ENCODE measurements at regions not wholly inside any gene's neighbourhood (a gene's known extent, or its start where the extent isn't known, plus 50 kb on each side); places are given as distances from the start of the nearest gene placed in this dataset.

- no peak for DNase-seq (ENCODE audit: low read depth)
These were observed 52.3 kb upstream of the SIPA1L2 start for GRCh38 chr1:232682248-232682647.

DNA sequence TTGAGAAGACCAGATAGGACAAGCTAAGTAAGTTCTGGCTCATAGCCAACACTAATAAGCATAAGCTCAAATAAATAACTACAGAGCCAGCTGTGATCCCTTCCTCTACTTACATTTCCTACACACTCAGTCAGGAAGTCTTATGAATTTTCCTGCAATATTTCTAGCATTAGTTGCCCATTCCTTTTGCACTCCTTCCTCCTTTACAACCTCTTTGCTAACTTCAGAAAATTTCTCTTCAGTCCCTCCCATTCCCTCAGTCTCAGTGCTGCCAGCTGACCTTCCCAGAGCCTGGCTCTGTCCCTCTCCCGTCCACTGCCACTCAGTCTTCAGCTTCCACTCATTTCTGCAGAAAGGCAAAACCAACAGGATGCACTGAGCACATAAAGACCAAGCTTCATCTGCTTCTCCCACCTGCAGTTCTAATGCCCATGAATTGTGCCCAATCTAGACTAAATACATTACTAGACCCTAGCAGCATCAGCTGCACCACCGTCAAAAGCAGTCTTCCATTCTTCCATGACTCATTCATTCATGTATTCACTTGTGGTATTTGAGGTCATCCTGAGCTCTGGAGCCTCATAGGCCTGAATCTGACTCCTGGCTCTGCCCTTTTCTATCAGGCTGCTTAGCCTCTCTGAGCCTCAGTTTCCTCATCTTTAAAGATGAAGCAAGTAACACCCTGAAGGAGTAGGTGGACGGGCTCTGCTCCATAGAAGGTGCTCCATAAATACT lies 54.6 kb upstream of the SIPA1L2 start:
- peak; percentile 54 for DNase-seq (ENCODE audit: low read depth)

DNA sequence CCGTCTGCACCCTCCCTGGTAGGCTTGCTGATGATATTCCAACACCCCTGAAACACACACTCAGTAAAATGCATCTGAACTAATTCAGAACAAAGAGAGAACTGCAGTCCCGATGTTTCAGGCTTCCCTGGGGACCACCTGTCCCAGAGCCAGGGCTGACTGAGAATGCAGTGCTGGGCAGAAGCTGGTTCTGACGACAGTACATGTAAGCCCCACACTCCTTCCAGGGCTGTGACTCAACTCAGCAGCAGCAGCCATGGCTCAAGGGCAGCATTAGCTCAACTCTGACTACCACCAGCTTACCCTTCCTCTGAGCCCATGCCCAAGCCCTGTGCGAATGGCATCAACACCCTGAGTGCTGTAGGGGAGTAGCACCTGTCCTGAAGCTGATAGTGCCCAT lies 56.4 kb upstream of the SIPA1L2 start:
- no peak for DNase-seq (ENCODE audit: low read depth)

DNA sequence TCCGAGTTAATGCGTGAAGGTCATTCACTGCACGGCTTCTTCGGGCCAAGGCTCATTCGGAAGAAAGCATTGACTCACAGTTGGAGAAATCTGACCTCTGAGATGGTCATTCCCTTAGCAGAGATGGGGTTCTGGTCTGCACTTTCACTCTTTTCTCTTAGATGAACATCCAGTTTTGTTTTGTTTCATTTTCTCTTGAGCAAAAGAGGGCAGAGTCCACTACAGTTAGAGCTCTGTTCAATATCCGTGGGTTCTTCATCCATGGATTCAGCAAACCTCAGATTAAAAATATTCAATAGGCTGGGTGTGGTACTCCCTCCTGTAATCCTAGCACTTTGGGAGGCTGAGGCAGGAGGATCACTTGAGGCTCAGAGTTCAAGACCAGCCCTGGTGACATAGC lies 57.4 kb upstream of the SIPA1L2 start:
- no peak for DNase-seq (ENCODE audit: low read depth)

DNA sequence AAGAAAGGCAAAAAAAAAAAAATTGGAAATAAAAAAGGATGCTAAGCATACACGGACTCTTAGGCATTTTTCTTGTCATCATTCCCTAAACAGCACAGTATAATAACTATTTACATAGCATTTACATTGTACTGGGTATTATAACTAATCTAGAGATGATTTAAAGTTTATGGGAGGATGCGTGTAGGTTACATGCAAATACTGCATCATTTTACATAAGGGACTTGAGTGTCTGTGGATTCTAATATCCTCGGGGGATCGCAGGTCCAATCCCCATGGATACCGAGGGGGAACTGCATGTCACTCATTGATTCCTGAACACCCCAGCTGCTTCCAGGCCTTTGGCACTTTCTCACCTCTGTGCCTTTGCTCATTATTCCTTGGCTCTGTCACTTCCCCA lies 57.8 kb upstream of the SIPA1L2 start:
- DNase-seq (ENCODE audit: low read depth) = no peak

GRCh38 chr1:232688398-232688797 lies 58.5 kb upstream of the SIPA1L2 start:
- DNase-seq (ENCODE audit: low read depth) = no peak

- DNase-seq (ENCODE audit: low read depth) = no peak
These were observed 59.8 kb upstream of the SIPA1L2 start for GRCh38 chr1:232689711-232690110.

DNA sequence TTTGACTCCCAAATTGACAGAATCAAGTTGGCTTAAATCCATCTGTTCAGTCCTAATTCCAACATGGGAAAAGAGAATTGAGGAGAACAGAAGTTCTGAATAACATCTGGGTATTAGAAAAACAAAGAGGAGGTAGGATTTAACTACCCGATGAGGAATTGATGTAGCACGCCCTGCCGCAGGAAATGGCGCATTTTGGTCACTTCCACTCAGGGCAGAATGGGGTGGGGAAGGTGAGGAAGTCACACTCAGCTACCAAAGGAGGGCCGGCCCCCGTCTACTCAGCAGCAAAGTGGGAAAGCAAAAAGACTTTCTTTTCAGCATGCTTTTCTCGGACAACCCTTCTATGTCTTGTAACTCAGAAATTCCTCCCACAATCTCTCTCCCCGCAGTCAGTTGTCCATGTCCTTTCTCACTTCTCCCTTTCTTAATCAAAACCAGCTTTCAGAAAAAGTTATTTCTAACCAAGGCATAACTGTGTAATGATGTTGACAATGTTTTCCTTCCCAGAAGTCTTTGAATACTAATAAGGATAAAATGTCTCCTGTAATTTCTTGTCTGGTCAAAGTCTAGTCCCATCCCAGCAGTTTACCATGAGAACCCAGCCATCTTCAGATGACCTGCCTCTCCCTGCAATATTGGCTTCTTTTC lies 60.5 kb upstream of the SIPA1L2 start:
- no peak for DNase-seq (ENCODE audit: low read depth)

- DNase-seq (ENCODE audit: low read depth) = no peak
These were observed 64.5 kb upstream of the SIPA1L2 start for GRCh38 chr1:232694475-232694874.

DNA sequence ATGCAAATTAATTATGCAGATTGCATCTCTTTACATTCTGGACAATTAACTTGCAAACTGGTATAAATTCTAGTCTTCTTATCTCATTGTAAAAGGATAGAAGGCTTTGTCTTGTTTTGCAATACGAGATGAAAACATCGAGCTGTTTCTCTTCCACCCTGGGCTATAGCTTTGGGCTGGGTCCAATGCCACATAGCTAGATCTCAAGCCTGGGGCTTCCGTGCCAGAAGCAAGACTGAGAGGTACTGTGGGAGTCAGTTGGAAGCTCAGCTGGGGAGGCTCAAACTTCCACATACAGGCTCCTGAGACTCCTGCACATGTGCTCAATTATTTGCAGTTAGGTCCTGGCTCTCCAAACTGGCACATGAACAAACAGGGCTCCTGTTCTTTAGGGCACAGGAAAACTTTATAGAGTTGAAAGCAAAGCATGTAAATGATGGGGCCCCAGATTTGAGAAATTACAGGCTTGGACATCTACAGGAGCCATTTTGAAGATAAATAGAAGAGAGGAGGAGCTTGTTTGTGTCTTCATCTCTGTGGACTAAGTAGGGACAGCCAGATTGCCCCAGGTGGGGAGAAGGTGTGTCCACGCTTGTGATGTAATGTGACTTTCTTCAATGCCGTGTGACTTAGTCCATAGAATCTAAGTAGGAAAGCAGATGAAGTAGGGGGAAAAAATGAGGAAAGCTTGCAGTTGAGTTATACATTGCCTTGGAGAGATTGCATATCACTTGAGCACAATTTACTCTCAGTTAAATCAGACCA lies 65.9 kb upstream of the SIPA1L2 start:
- DNase-seq (ENCODE audit: low read depth) = no peak

GRCh38 chr1:232696466-232696865 lies 66.5 kb upstream of the SIPA1L2 start:
- no peak for DNase-seq (ENCODE audit: low read depth)

DNA sequence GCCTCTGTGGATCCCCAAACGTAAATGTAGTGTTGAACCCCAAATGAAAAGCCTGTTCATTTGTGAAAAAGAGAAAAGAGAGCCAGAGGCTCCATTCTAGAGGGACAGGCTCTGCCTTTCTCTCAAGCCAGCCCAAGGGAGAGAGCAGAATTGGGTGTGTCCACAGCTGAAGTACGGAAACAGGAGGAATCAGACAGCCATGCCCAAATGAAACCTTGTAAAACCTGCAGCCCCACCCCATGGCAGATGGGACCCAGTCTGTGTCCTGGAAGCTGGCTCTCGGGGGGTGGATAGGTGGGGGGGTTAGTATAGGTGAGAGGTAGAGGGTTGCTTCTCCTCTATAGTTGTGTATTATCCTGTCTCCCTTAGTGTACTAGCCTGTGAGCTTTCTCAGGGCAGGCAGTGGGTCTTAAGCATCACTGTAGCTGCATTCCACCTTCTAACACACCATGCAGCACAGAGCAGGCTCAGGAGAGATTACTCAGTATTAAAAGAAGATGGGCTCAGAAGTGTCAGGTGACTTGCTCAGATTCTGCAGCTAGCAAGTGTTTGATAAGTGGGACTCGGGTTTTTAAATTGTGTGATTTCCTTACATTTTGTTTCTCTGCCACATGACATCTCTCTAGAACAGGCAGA lies 67.4 kb upstream of the SIPA1L2 start:
- no peak for DNase-seq (ENCODE audit: low read depth)

DNA sequence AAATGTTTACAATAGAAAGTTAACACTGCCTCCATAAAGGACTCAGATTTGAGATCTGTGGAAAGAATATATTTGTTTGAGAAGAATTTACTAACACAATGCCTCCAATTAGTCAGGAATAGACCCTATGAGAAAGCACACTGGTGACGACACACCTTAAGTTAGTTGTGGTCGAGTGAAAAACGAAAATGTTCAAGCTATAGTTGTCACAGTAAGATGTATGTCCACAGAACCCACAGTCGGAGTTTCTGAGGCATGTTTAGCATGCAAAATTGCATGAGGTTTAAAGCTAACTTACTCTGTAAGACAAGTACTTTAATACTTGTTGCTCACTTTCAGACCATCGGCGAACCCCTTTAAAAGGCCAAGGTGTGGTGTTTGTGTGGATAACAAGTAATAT lies 69.9 kb upstream of the SIPA1L2 start:
- DNase-seq (ENCODE audit: low read depth) = no peak

GRCh38 chr1:232702911-232703310 lies 73.0 kb upstream of the SIPA1L2 start:
- no peak for DNase-seq (ENCODE audit: low read depth)

DNA sequence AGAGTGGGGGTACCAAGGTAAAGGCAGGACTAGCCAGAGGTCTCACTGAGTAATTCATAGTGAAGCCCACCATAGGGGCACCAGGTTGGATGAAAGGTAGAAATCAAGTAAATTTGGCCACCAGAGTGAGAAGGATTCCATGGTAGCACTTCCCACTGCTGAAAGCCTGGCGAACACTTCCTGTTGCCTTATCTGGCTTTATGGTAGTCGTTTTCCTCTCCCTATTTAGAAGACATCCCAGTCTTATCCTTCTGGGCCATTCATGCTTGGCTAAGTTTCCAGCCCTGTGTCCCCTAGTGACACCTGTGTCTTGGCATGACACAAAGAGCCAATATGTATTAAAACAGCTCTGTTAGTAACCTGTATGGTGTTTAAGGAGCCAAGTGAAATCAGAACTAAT lies 74.3 kb upstream of the SIPA1L2 start:
- DNase-seq (ENCODE audit: low read depth) = no peak

- DNase-seq (ENCODE audit: low read depth) = peak; percentile 85
These were observed 75.1 kb upstream of the SIPA1L2 start for GRCh38 chr1:232704694-232705680.

- no peak for DNase-seq (ENCODE audit: low read depth)
These were observed 76.1 kb upstream of the SIPA1L2 start for GRCh38 chr1:232705815-232706575.

DNA sequence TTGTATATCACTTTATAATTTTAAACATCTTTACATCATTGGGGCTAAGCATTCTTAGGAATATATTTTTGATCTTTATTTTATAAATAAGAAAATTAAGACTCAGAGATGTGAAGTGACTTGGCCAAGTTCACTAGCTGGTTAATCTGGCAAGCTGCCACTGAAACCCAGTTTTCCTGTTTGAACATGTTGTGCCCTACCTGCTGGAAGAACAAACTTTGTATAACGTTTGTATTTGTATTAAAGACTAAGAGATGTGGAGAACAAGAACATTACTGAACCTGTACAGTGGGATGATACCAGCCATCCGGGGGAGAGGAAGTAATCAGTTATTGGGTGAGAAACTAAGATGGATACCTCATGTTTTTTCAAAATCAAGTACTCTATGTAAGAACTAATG lies 77.2 kb upstream of the SIPA1L2 start:
- no peak for DNase-seq (ENCODE audit: low read depth)

DNA sequence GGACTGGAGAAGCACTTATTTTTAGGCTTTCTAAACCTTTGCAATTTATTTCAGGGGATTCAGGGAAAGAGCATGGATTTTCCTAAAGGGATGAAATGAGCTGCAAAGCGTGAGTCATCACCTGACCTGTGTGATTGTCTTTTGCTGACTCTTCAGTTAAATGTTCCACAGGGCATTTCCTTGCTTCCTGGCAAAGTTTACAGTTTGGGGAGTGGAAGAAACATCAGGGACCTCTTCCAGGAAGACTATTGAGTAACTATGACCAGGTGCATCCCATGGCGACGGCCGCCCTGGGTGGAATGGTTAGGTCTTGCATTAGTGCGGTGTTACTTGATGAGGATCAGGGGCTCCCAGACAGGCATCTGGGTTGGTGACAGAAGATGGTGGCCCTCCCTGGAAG lies 79.5 kb upstream of the SIPA1L2 start:
- peak; percentile 27 for DNase-seq (ENCODE audit: low read depth)

GRCh38 chr1:232711996-232712395 lies 82.1 kb upstream of the SIPA1L2 start:
- no peak for DNase-seq (ENCODE audit: low read depth)
